Osteocyte (in vitro differentiated cells): ENCODE measurements at regions not wholly inside any gene's neighbourhood (a gene's known extent, or its start where the extent isn't known, plus 50 kb on each side); places are given as distances from the start of the nearest gene placed in this dataset.

ENCODE experiments used
- DNase-seq: peaks from one replicate; pipeline ENCODE4 v3.0.0; 2021; ENCODE audit warnings: mixed read lengths; ENCODE audit not compliant: unreplicated experiment; ENCODE audit errors: extremely low spot score
- H3K27ac Mint-ChIP-seq: one replicate; pipeline ENCODE4 v1.8.0; 2021; ENCODE audit warnings: mild to moderate bottlenecking, mixed read lengths; ENCODE audit not compliant: unreplicated experiment
- H3K27me3 Mint-ChIP-seq: one replicate; pipeline ENCODE4 v1.8.0; 2021; ENCODE audit warnings: mixed read lengths; ENCODE audit not compliant: unreplicated experiment
- H3K36me3 Mint-ChIP-seq: one replicate; pipeline ENCODE4 v1.8.0; 2021; ENCODE audit warnings: mixed read lengths; ENCODE audit not compliant: unreplicated experiment
- H3K4me1 Mint-ChIP-seq: one replicate; pipeline ENCODE4 v1.8.0; 2021; ENCODE audit warnings: mixed read lengths; ENCODE audit not compliant: unreplicated experiment
- H3K4me3 Mint-ChIP-seq: one replicate; pipeline ENCODE4 v1.8.0; 2021; ENCODE audit warnings: mild to moderate bottlenecking, moderate library complexity, mixed read lengths; ENCODE audit not compliant: unreplicated experiment
- H3K9me3 Mint-ChIP-seq: one replicate; pipeline ENCODE4 v1.8.0; 2021; ENCODE audit warnings: mixed read lengths; ENCODE audit not compliant: unreplicated experiment
- TF ChIP-seq, protein P1 (sequence below): fragments of 200-600 bp; sonication (generic); IDR thresholded peaks from 2 replicates; pipeline ENCODE4 v1.5.0; 2021; ENCODE audit warnings: antibody characterized with exemption, mild to moderate bottlenecking, moderate library complexity

GRCh38 chr5:96522635-96523355 is 89.7 kb upstream of the PCSK1 start:
- no peak for DNase-seq
- no peaks in the 10 kb centered on the region for H3K36me3 Mint-ChIP-seq
- TF ChIP-seq, protein P1, sequence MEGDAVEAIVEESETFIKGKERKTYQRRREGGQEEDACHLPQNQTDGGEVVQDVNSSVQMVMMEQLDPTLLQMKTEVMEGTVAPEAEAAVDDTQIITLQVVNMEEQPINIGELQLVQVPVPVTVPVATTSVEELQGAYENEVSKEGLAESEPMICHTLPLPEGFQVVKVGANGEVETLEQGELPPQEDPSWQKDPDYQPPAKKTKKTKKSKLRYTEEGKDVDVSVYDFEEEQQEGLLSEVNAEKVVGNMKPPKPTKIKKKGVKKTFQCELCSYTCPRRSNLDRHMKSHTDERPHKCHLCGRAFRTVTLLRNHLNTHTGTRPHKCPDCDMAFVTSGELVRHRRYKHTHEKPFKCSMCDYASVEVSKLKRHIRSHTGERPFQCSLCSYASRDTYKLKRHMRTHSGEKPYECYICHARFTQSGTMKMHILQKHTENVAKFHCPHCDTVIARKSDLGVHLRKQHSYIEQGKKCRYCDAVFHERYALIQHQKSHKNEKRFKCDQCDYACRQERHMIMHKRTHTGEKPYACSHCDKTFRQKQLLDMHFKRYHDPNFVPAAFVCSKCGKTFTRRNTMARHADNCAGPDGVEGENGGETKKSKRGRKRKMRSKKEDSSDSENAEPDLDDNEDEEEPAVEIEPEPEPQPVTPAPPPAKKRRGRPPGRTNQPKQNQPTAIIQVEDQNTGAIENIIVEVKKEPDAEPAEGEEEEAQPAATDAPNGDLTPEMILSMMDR: no peak

GRCh38 chr5:96527768-96528661 is 95.0 kb upstream of the PCSK1 start:
- TF ChIP-seq, protein P1: no peak
- Mint-ChIP-seq H3K9me3 (no peaks in the 10 kb centered on the region), H3K27me3 (peaks cover 19% of the 10 kb centered on the region), H3K4me3 (no peak overlapping the region), H3K4me1 (no peaks in the 10 kb centered on the region), H3K36me3 (no peaks in the 10 kb centered on the region), H3K27ac (no peak overlapping the region)
- DNase-seq: no peak

More at GRCh38 chr5:96522635-96523355, 89.7 kb upstream of the PCSK1 start:
- no peak overlapping the region for H3K27ac Mint-ChIP-seq
- peaks cover 38% of the 10 kb centered on the region for H3K27me3 Mint-ChIP-seq
- no peaks in the 10 kb centered on the region for H3K4me1 Mint-ChIP-seq
- no peaks in the 10 kb centered on the region for H3K9me3 Mint-ChIP-seq
- H3K4me3 Mint-ChIP-seq: no peak overlapping the region

- Mint-ChIP-seq H3K4me1 (no peaks in the 10 kb centered on the region), H3K9me3 (no peaks in the 10 kb centered on the region), H3K4me3 (no peak overlapping the region), H3K27ac (no peak overlapping the region), H3K36me3 (no peaks in the 10 kb centered on the region), H3K27me3 (peaks cover 11% of the 10 kb centered on the region)
- DNase-seq: no peak
- TF ChIP-seq, protein P1: no peak
Observed at GRCh38 chr5:96528826-96529474, 95.9 kb upstream of the PCSK1 start.

- H3K9me3 Mint-ChIP-seq: no peaks in the 10 kb centered on the region
- H3K27me3 Mint-ChIP-seq: peaks cover 11% of the 10 kb centered on the region
- H3K4me3 Mint-ChIP-seq: no peak overlapping the region
- no peaks in the 10 kb centered on the region for H3K4me1 Mint-ChIP-seq
- H3K36me3 Mint-ChIP-seq: no peaks in the 10 kb centered on the region
- no peak for DNase-seq
- H3K27ac Mint-ChIP-seq: no peak overlapping the region
- TF ChIP-seq, protein P1: no peak
Observed at GRCh38 chr5:96529559-96529958, 96.5 kb upstream of the PCSK1 start.

GRCh38 chr5:96530901-96531300 is 97.9 kb upstream of the PCSK1 start:
- Mint-ChIP-seq H3K9me3 (no peaks in the 10 kb centered on the region), H3K27ac (no peak overlapping the region), H3K4me3 (no peak overlapping the region), H3K27me3 (peaks cover 7% of the 10 kb centered on the region), H3K36me3 (no peaks in the 10 kb centered on the region), H3K4me1 (no peaks in the 10 kb centered on the region)
- TF ChIP-seq, protein P1: no peak
- DNase-seq: no peak
